ENCODE measurements at regions not wholly inside any gene's neighbourhood (a gene's known extent, or its start where the extent isn't known, plus 50 kb on each side); places are given as distances from the start of the nearest gene placed in this dataset.

GRCh38 chr22:48606684-48607307 is 1220.9 kb downstream of the BRD1 start:
- intact Hi-C loops (cut with micrococcal nuclease; ENCODE audit: unreplicated experiment) (no loop called here), in situ Hi-C loops (cut with HindIII; ENCODE audit: low pct_unique_long_range_greater_than_20kb, low sequenced_read_pairs) (no loop called here)
- Histone ChIP-seq H3K36me3 (ENCODE audit: control insufficient read depth, insufficient read depth, low read length) (no peaks in the 10 kb centered on the region), H3K4me1 (ENCODE audit: control insufficient read depth, insufficient read depth, low read length) (no peaks in the 10 kb centered on the region), H3K27ac (ENCODE audit: low read length) (no peak overlapping the region), H3K4me3 (ENCODE audit: low read depth in 2 of 2, low read length in 2 of 2) (no peak overlapping the region), H3K27me3 (ENCODE audit: control insufficient read depth, insufficient read depth, low read length) (no peaks in the 10 kb centered on the region), H3K9me3 (ENCODE audit: control insufficient read depth, insufficient read depth, low read depth, low read length) (no peaks in the 10 kb centered on the region)
- TF ChIP-seq POLR2AphosphoS5 (IDR thresholded peaks at IDR 0.05; ENCODE audit: low read depth, low read length) (no peak), REST (IDR thresholded peaks at IDR 0.05; ENCODE audit: insufficient read depth in 1 of 2, low read depth in 2 of 2, low read length in 1 of 2) (no peak), TCF7L2 (IDR thresholded peaks at IDR 0.05; ENCODE audit: low read depth, low read length) (no peak), CTCF (IDR thresholded peaks at IDR 0.05) (no peak), SIN3A (IDR thresholded peaks at IDR 0.05; ENCODE audit: borderline replicate concordance, insufficient read depth, low read depth, low read length) (no peak)
- ChIA-PET POLR2A (no interaction called here), CTCF (no interaction called here)
- ATAC-seq (no peak), DNase-seq (ENCODE audit: low read depth, low spot score) (no peak)
- BruUV-seq (replicated peaks) = no TSS peak

- Histone ChIP-seq H3K27ac (ENCODE audit: low read length) (no peak overlapping the region), H3K36me3 (ENCODE audit: control insufficient read depth, insufficient read depth, low read length) (no peaks in the 10 kb centered on the region), H3K9me3 (ENCODE audit: control insufficient read depth, insufficient read depth, low read depth, low read length) (no peaks in the 10 kb centered on the region), H3K4me3 (ENCODE audit: low read depth in 2 of 2, low read length in 2 of 2) (no peak overlapping the region), H3K27me3 (ENCODE audit: control insufficient read depth, insufficient read depth, low read length) (no peaks in the 10 kb centered on the region), H3K4me1 (ENCODE audit: control insufficient read depth, insufficient read depth, low read length) (no peaks in the 10 kb centered on the region)
- in situ Hi-C loops (cut with HindIII; ENCODE audit: low pct_unique_long_range_greater_than_20kb, low sequenced_read_pairs) = no loop called here
- intact Hi-C loops (cut with micrococcal nuclease; ENCODE audit: unreplicated experiment) = no loop called here
- no peak for ATAC-seq
- CTCF ChIA-PET = no interaction called here
- no TSS peak for BruUV-seq (replicated peaks)
- TF ChIP-seq REST (IDR thresholded peaks at IDR 0.05; ENCODE audit: insufficient read depth in 1 of 2, low read depth in 2 of 2, low read length in 1 of 2) (no peak), TCF7L2 (IDR thresholded peaks at IDR 0.05; ENCODE audit: low read depth, low read length) (no peak), POLR2AphosphoS5 (IDR thresholded peaks at IDR 0.05; ENCODE audit: low read depth, low read length) (no peak), CTCF (IDR thresholded peaks at IDR 0.05) (no peak), SIN3A (IDR thresholded peaks at IDR 0.05; ENCODE audit: borderline replicate concordance, insufficient read depth, low read depth, low read length) (no peak)
- POLR2A ChIA-PET = no interaction called here
- no peak for DNase-seq (ENCODE audit: low read depth, low spot score)
Observed at GRCh38 chr22:48605856-48606481, 1221.7 kb downstream of the BRD1 start.

All from Panc1 (cell line).